ENCODE measurements at regions not wholly inside any gene's neighbourhood (a gene's known extent, or its start where the extent isn't known, plus 50 kb on each side); places are given as distances from the start of the nearest gene placed in this dataset.
A peak's percentile ranks its signal among the peaks of the same experiment; 100 is the strongest.
"Not testable (repeated sequence)": the region's sequence is repeated elsewhere in the genome, so short reads cannot be mapped to it uniquely, and the experiment has no call there.

GRCh38 chr5:62934319-62934718 is 355.7 kb downstream of the LRRC70 start:
- no peak for DNase-seq (ENCODE audit: low read depth in 4 of 4, low spot score in 3 of 4)

DNA sequence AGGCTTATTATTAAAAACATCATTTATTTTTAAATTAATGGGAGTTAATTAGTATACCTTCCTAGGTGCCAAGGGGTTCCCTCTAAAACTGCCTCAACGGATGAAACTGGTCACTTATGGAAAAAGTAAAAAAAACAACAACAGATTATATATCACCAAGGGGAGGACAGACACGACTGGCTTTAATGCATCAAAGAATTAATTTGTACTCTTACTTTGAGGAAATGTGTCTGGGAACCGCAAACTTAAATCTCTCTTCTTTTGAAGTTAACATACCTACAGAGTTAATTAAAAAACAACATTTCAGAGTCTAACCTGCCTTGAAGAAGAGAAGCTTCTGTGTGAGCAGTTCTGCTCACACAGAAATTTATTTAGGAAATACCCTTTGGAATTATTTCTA is 354.6 kb downstream of the LRRC70 start:
- peak in 1 of 4 donors; percentile 31 for DNase-seq (ENCODE audit: low read depth in 4 of 4, low spot score in 3 of 4)

- DNase-seq (ENCODE audit: low read depth in 4 of 4, low spot score in 3 of 4) = no peak
These were observed 352.7 kb downstream of the LRRC70 start for GRCh38 chr5:62931153-62931950.

GRCh38 chr5:62922191-62922590 is 343.6 kb downstream of the LRRC70 start:
- no peak for DNase-seq (ENCODE audit: low read depth in 4 of 4, low spot score in 3 of 4)

GRCh38 chr5:62920856-62921255 is 342.2 kb downstream of the LRRC70 start:
- no peak for DNase-seq (ENCODE audit: low read depth in 4 of 4, low spot score in 3 of 4)

DNA sequence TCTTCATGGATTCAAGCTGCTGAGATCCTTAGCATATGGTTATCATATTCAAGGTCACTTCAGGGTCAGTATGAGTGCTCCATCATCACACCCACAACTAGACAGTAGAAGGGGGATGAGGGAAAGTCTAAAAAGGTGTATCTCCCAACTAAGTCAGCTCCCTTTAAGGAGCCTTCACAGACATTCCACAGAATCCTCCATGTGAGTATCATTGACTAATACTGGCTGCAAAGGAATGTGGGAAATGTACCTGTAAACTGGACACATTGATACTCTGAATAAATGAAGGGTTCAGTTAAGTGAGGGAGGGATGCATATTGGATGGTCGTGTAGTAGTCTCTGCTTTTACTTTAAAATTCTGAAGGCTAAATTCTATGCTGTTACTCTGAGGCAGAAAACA is 330.7 kb downstream of the LRRC70 start:
- DNase-seq (ENCODE audit: low read depth in 4 of 4, low spot score in 3 of 4) = no peak

DNA sequence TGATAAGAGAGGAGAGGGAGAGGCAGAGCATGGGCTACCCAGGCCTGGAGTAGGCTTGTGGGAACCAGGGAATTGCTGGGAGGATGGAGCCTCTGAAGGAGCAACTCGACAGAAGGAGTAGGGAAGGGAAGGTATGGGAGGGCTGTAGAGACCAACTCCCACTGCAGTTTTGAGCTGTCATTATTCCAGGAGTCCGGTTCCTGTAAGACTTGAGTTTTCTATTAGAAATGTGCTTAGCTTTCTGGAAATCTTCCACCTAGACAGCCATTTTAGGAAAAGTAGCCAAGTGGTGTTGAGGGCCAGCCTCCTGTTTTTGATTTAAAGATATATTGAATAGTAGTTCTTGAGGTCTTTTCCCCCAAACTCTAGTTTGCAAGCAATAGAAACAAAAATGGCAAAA is 323.5 kb downstream of the LRRC70 start:
- DNase-seq (ENCODE audit: low read depth in 4 of 4, low spot score in 3 of 4) = no peak

- DNase-seq (ENCODE audit: low read depth in 4 of 4, low spot score in 3 of 4) = no peak
These were observed 322.4 kb downstream of the LRRC70 start for GRCh38 chr5:62900976-62901375.

- no peak for DNase-seq (ENCODE audit: low read depth in 4 of 4, low spot score in 3 of 4)
These were observed 317.7 kb downstream of the LRRC70 start for GRCh38 chr5:62896121-62896893.

- DNase-seq (ENCODE audit: low read depth in 4 of 4, low spot score in 3 of 4) = peak; percentile 13 to 62 (median 44)
These were observed 308.1 kb downstream of the LRRC70 start for GRCh38 chr5:62886603-62887315.

- DNase-seq (ENCODE audit: low read depth in 4 of 4, low spot score in 3 of 4) = not testable (repeated sequence)
These were observed 258.7 kb downstream of the LRRC70 start for GRCh38 chr5:62837330-62837729.

- DNase-seq (ENCODE audit: low read depth in 4 of 4, low spot score in 3 of 4) = no peak
These were observed 251.0 kb downstream of the LRRC70 start for GRCh38 chr5:62829604-62829986.

DNA sequence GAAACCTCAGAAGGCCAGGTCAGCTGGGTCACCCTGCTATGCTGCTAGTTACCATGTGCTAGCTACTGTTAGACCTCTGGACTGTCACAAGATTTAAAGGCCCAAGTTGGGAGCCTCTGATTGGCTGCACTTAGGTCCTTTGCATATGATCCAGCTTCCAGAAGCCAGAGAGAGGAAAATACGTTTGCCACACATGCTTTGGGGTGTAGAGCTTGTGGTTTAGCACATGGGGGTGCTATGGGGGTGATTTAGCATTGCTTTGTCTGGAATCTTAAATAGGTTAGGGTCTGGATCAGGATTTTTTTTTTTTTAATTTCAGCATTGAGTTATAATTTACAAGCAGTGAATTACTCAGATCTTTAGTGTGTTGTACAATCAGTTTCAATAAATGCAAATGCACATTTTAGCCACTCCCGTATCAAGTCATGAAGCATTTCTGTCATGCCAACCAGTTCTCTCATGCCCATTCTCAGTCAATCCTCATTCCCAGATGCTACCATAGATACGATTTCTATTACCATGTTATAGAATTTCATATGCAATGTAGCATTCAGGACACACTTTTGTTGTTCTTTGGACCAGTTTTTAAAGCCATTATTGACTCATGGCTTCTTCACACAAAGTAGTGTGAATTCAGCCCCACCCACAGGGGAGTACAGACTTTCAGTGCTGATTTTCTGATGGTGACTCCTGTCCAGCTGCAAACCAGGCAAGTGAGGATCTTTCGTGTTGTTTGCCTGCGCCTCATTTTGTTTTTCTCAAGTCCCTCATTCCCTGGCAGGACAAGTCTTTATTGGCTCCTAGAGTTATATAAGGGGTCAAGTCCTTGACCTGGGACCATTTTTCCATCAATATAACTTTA is 250.4 kb downstream of the LRRC70 start:
- DNase-seq (ENCODE audit: low read depth in 4 of 4, low spot score in 3 of 4) = no peak

- no peak for DNase-seq (ENCODE audit: low read depth in 4 of 4, low spot score in 3 of 4)
These were observed 247.1 kb downstream of the LRRC70 start for GRCh38 chr5:62825623-62826220.

GRCh38 chr5:62824936-62825335 is 246.3 kb downstream of the LRRC70 start:
- no peak for DNase-seq (ENCODE audit: low read depth in 4 of 4, low spot score in 3 of 4)

- not testable (repeated sequence) for DNase-seq (ENCODE audit: low read depth in 4 of 4, low spot score in 3 of 4)
These were observed 238.4 kb downstream of the LRRC70 start for GRCh38 chr5:62817043-62817442.

GRCh38 chr5:62814991-62815390 is 236.4 kb downstream of the LRRC70 start:
- no peak for DNase-seq (ENCODE audit: low read depth in 4 of 4, low spot score in 3 of 4)

DNA sequence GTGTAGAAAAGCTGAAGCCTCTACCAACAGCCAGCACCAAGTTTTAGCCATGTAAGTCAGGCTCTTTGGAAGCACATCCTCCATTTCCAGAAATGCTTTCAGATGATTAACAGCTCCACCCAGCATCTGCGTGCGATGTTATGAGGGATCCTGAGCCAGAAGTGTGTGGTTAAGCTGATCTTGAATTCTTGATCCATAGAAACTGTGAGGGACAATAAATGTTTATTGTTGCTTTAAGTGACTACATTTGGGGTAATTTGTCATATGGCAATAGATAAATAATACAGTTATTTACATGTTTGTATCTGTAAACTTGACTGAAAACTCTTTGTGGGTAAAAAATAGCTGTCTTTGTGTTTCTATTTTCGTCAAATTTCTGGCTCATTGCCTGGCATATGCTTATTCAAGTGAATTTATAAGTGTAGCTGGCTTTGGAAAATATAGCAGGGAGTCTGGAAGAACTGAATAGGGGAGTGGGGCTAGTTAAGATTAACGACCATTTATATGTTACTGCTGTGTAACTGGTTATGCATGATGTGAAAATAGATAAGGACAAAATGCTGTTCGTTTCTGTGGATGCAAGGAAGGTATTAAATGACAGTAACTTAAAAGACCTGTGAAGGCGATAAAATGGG is 234.1 kb downstream of the LRRC70 start:
- DNase-seq (ENCODE audit: low read depth in 4 of 4, low spot score in 3 of 4) = no peak

- not testable (repeated sequence) for DNase-seq (ENCODE audit: low read depth in 4 of 4, low spot score in 3 of 4)
These were observed 226.2 kb downstream of the LRRC70 start for GRCh38 chr5:62804819-62805218.

DNA sequence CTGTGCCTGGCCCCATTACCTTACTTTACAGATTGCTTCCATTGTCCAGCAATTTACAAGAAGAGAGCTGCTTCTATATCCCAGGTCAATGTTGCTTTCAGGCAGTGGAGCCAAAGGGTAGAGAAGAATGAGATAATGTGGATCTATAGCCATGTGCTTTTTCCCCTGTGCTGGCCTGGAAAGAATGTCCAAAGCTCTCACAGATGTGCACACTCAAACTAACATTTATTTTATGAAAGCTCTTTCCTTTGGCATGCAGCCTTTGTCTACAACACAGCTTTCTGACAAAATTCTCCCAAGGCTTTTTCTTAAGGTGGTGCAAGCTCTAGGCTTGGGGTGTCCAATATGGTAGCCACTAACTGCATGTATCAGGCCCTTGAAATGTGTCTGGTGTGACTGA is 217.3 kb downstream of the LRRC70 start:
- no peak for DNase-seq (ENCODE audit: low read depth in 4 of 4, low spot score in 3 of 4)
